Gastrocnemius medialis (tissue), 4 donors: ENCODE measurements at regions not wholly inside any gene's neighbourhood (a gene's known extent, or its start where the extent isn't known, plus 50 kb on each side); places are given as distances from the start of the nearest gene placed in this dataset.

Experiments used
- ATAC-seq, 2 donors: fragments of 150-250 bp; one replicate each; pipeline ENCODE4 v1.9.1; 2016
- DNase-seq, 2 donors: peaks; one replicate each; pipeline ENCODE4 v3.0.0-alpha.2; 2019
- H3K27ac ChIP-seq, 4 donors: fragments of 200-600 bp; sonication (generic); 1 replicate in 1 of 4; 2 replicates in 3 of 4; pipeline ENCODE4 v1.5.1; 2016 to 2018; ENCODE audit warnings: mild to moderate bottlenecking in 2 of 4, moderate library complexity in 1 of 4
- H3K27me3 ChIP-seq, 3 donors: fragments of 200-600 bp; sonication (generic) in 2 of 3; 1 replicate in 1 of 3; 2 replicates in 2 of 3; pipeline versions ENCODE4 v1.5.1 to v1.6.0; 2016 to 2019; ENCODE audit warnings: mild to moderate bottlenecking in 1 of 3, moderate library complexity in 1 of 3
- H3K36me3 ChIP-seq, 2 donors: fragments of 200-600 bp; sonication (generic) in 1 of 2; one replicate each; pipeline ENCODE4 v1.5.1; 2017 to 2018
- H3K4me1 ChIP-seq, 2 donors: fragments of 200-600 bp; sonication (generic) in 1 of 2; one replicate each; pipeline ENCODE4 v1.5.1; 2016 to 2017; ENCODE audit warnings: mild to moderate bottlenecking in 2 of 2
- H3K4me3 ChIP-seq, 4 donors: fragments of 200-600 bp; sonication (generic) in 3 of 4; 1 replicate in 1 of 4; 2 replicates in 3 of 4; pipeline ENCODE4 v1.5.1; 2016 to 2019; ENCODE audit warnings: mild to moderate bottlenecking in 2 of 4
- H3K9me3 ChIP-seq, 3 donors: fragments of 200-600 bp; sonication (generic) in 2 of 3; 1 replicate in 1 of 3; 2 replicates in 2 of 3; pipeline ENCODE4 v1.5.1; 2016 to 2019
- CTCF ChIP-seq, 5 experiments: fragments of 450-650 bp in 3 of 5; fragments of 200-600 bp in 2 of 5; sonication (generic) in 2 of 5; IDR thresholded peaks in 4 of 5; conservative IDR thresholded peaks in 1 of 5; 1 replicate in 4 of 5; 2 replicates in 1 of 5; pipeline ENCODE4 v1.5.1; 2016 to 2019; ENCODE audit warnings: antibody characterized with exemption in 5 of 5, mild to moderate bottlenecking in 3 of 5, moderate library complexity in 3 of 5
- POLR2A ChIP-seq, 2 donors: fragments of 450-650 bp; IDR thresholded peaks; one replicate each; pipeline ENCODE4 v1.6.1; 2017; ENCODE audit warnings: antibody characterized with exemption in 2 of 2, mild to moderate bottlenecking in 2 of 2, moderate library complexity in 2 of 2
- in situ Hi-C, 4 donors: fragments of 200-750 bp; cut with MboI; loops; one replicate each; pipeline versions ENCODE4 v1.15.0 to v1.8.0; 2017; ENCODE audit warnings: low sequenced_read_pairs in 4 of 4
- intact Hi-C: fragments of 100-400 bp; cut with DNase I; formaldehyde crosslinking; loops from one replicate; pipeline ENCODE4 v1.15.1; 2023; ENCODE audit warnings: low total_unique reads

GRCh38 chr9:105928416-105928815 is 234.1 kb downstream of the TMEM38B start:
- intact Hi-C loops (no loop called here), in situ Hi-C loops (no loop called here)
- no peak for TF ChIP-seq CTCF (IDR thresholded peaks at IDR 0.05 in 4 of 5, conservative IDR thresholded peaks at IDR 0.05 in 1 of 5)
- TF ChIP-seq POLR2A (IDR thresholded peaks at IDR 0.05) = no peak
- Histone ChIP-seq H3K27ac (no peak overlapping the region), H3K36me3 (no peaks in the 10 kb centered on the region), H3K27me3 (no peaks in the 10 kb centered on the region), H3K9me3 (no peaks in the 10 kb centered on the region), H3K4me3 (no peak overlapping the region), H3K4me1 (peaks cover 0 to 12% of the 10 kb centered on the region in 2 donors)
- ATAC-seq (no peak), DNase-seq (no peak)

GRCh38 chr9:105930011-105930627 is 235.8 kb downstream of the TMEM38B start:
- ATAC-seq = peak; percentile 18 to 39
- H3K9me3 ChIP-seq = no peaks in the 10 kb centered on the region
- H3K27me3 ChIP-seq = no peaks in the 10 kb centered on the region
- in situ Hi-C loops = no loop called here
- DNase-seq = no peak
- TF ChIP-seq CTCF (IDR thresholded peaks at IDR 0.05 in 4 of 5, conservative IDR thresholded peaks at IDR 0.05 in 1 of 5) = no peak
- TF ChIP-seq POLR2A (IDR thresholded peaks at IDR 0.05) = no peak
- peak overlapping the region in 2 of 4 donors; percentile 7 to 12 for H3K27ac ChIP-seq
- peaks cover 0 to 12% of the 10 kb centered on the region in 2 donors for H3K4me1 ChIP-seq
- H3K36me3 ChIP-seq = no peaks in the 10 kb centered on the region
- intact Hi-C loops = no loop called here
- H3K4me3 ChIP-seq = no peak overlapping the region

GRCh38 chr9:105932276-105932675 is 237.9 kb downstream of the TMEM38B start:
- TF ChIP-seq CTCF (IDR thresholded peaks at IDR 0.05 in 4 of 5, conservative IDR thresholded peaks at IDR 0.05 in 1 of 5) (no peak), POLR2A (IDR thresholded peaks at IDR 0.05) (no peak)
- H3K27me3 ChIP-seq = no peaks in the 10 kb centered on the region
- no peaks in the 10 kb centered on the region for H3K36me3 ChIP-seq
- peaks cover 0 to 12% of the 10 kb centered on the region in 2 donors for H3K4me1 ChIP-seq
- DNase-seq (no peak), ATAC-seq (no peak)
- H3K4me3 ChIP-seq = no peak overlapping the region
- no peaks in the 10 kb centered on the region for H3K9me3 ChIP-seq
- intact Hi-C loops (no loop called here), in situ Hi-C loops (no loop called here)
- no peak overlapping the region for H3K27ac ChIP-seq

GRCh38 chr9:105950448-105950847 is 256.1 kb downstream of the TMEM38B start:
- TF ChIP-seq CTCF (IDR thresholded peaks at IDR 0.05 in 4 of 5, conservative IDR thresholded peaks at IDR 0.05 in 1 of 5) = no peak
- TF ChIP-seq POLR2A (IDR thresholded peaks at IDR 0.05) = no peak
- no peaks in the 10 kb centered on the region for H3K9me3 ChIP-seq
- intact Hi-C loops = no loop called here

GRCh38 chr9:105950894-105951293 is 256.6 kb downstream of the TMEM38B start:
- no peaks in the 10 kb centered on the region for H3K9me3 ChIP-seq
- H3K27ac ChIP-seq = no peak overlapping the region
- DNase-seq (no peak), ATAC-seq (no peak)
- H3K27me3 ChIP-seq = no peaks in the 10 kb centered on the region
- no peak overlapping the region for H3K4me3 ChIP-seq
- intact Hi-C loops (no loop called here), in situ Hi-C loops (no loop called here)
- TF ChIP-seq POLR2A (IDR thresholded peaks at IDR 0.05) (no peak), CTCF (IDR thresholded peaks at IDR 0.05 in 4 of 5, conservative IDR thresholded peaks at IDR 0.05 in 1 of 5) (no peak)
- H3K36me3 ChIP-seq = no peaks in the 10 kb centered on the region
- no peaks in the 10 kb centered on the region for H3K4me1 ChIP-seq

More at GRCh38 chr9:105950448-105950847, 256.1 kb downstream of the TMEM38B start:
- Histone ChIP-seq H3K36me3 (no peaks in the 10 kb centered on the region), H3K4me1 (no peaks in the 10 kb centered on the region), H3K27me3 (no peaks in the 10 kb centered on the region), H3K27ac (no peak overlapping the region), H3K4me3 (no peak overlapping the region)
- DNase-seq (no peak), ATAC-seq (no peak)
- in situ Hi-C loops = no loop called here
